Panc1 (cell line): ENCODE measurements at regions not wholly inside any gene's neighbourhood (a gene's known extent, or its start where the extent isn't known, plus 50 kb on each side); places are given as distances from the start of the nearest gene placed in this dataset.

Source experiments
- ATAC-seq: fragments of 200-7000 bp; cut with Tn5 transposase; 2 replicates; pipeline ENCODE4 v1.9.1; 2020; ENCODE audit warnings: mild to moderate bottlenecking, moderate library complexity
- BruUV-seq: library from RNA; stranded (reverse); fragments of 400-500 nt; replicated peaks from 2 replicates; lab custom pipeline; 2021; lab: Mats Ljungman, UMichigan
- CTCF ChIA-PET: fragments of 300-600 bp; sonication (Branson Sonifier 250); formaldehyde crosslinking; loops from one replicate; lab custom pipeline; 2022; ENCODE audit warnings: antibody characterized with exemption; lab: Charles Lee
- POLR2A ChIA-PET: fragments of 300-600 bp; sonication (Branson Sonifier 250); formaldehyde crosslinking; loops from one replicate; lab custom pipeline; 2022; ENCODE audit warnings: antibody characterized with exemption; lab: Charles Lee
- DNase-seq: peaks from one replicate; pipeline ENCODE4 v3.0.0-alpha.2; 2010; ENCODE audit warnings: low read depth, low spot score
- H3K27ac ChIP-seq: 2 replicates; pipeline ENCODE4 v1.5.1; 2011; ENCODE audit warnings: mild to moderate bottlenecking, low read length, inconsistent platforms
- H3K27me3 ChIP-seq: fragments of 200-500 bp; sonication (Bioruptor generic); 2 replicates; pipeline ENCODE4 v1.6.0; 2014; ENCODE audit warnings: low read length, inconsistent platforms; ENCODE audit not compliant: control insufficient read depth, insufficient read depth
- H3K36me3 ChIP-seq: fragments of 200-500 bp; sonication (Bioruptor generic); 2 replicates; pipeline ENCODE4 v1.5.1; 2014; ENCODE audit warnings: inconsistent platforms, mild to moderate bottlenecking, low read length, moderate library complexity; ENCODE audit not compliant: control insufficient read depth, insufficient read depth
- H3K4me1 ChIP-seq: 2 replicates; pipeline ENCODE4 v1.5.1; 2011; ENCODE audit warnings: inconsistent platforms, mild to moderate bottlenecking, low read length, moderate library complexity; ENCODE audit not compliant: control insufficient read depth, insufficient read depth
- H3K4me3 ChIP-seq, 2 experiments: 2 replicates each; pipeline ENCODE4 v1.5.1; 2011 to 2012; ENCODE audit warnings: low read depth in 2 of 2, low read length in 2 of 2, mild to moderate bottlenecking in 2 of 2, inconsistent platforms in 1 of 2, moderate library complexity in 1 of 2
- H3K9me3 ChIP-seq: fragments of 200-500 bp; sonication (Bioruptor generic); 2 replicates; pipeline ENCODE4 v1.5.1; 2014; ENCODE audit warnings: low read depth, mild to moderate bottlenecking, inconsistent platforms, low read length, moderate library complexity; ENCODE audit not compliant: control insufficient read depth, insufficient read depth
- CTCF ChIP-seq: fragments of 450-650 bp; IDR thresholded peaks from 2 replicates; pipeline ENCODE4 v1.5.1; 2017; ENCODE audit warnings: mild to moderate bottlenecking
- POLR2AphosphoS5 ChIP-seq: IDR thresholded peaks from 2 replicates; pipeline ENCODE4 v1.6.1; 2012; ENCODE audit warnings: mild to moderate bottlenecking, low read depth, low read length, moderate library complexity
- REST ChIP-seq, 2 experiments: IDR thresholded peaks; 2 replicates each; pipeline ENCODE4 v1.6.1; 2011 to 2012; ENCODE audit warnings: low read depth in 2 of 2, control low read depth in 1 of 2, low read length in 1 of 2, mild to moderate bottlenecking in 1 of 2, moderate library complexity in 1 of 2; ENCODE audit not compliant: insufficient read depth in 1 of 2
- SIN3A ChIP-seq: IDR thresholded peaks from 2 replicates; pipeline ENCODE4 v1.6.1; 2012; ENCODE audit warnings: low read depth, mild to moderate bottlenecking, low read length, moderate library complexity, borderline replicate concordance; ENCODE audit not compliant: insufficient read depth
- TCF7L2 ChIP-seq: IDR thresholded peaks from 2 replicates; pipeline ENCODE4 v1.6.1; 2011; ENCODE audit warnings: mild to moderate bottlenecking, low read depth, low read length, inconsistent platforms
- in situ Hi-C: cut with HindIII; loops from 2 replicates; pipeline ENCODE4 v1.10.0; 2016; ENCODE audit warnings: low sequenced_read_pairs, low pct_unique_long_range_greater_than_20kb
- intact Hi-C: fragments of 100-400 bp; cut with micrococcal nuclease; formaldehyde crosslinking; loops from one replicate; pipeline ENCODE4 v1.10.0; 2022; ENCODE audit not compliant: unreplicated experiment

- no TSS peak for BruUV-seq
- Histone ChIP-seq H3K36me3 (no peaks in the 10 kb centered on the region), H3K27me3 (peaks cover 26% of the 10 kb centered on the region), H3K27ac (no peak overlapping the region), H3K4me3 (no peak overlapping the region), H3K9me3 (no peaks in the 10 kb centered on the region), H3K4me1 (no peaks in the 10 kb centered on the region)
- TF ChIP-seq SIN3A (no peak), TCF7L2 (no peak), CTCF (no peak), POLR2AphosphoS5 (no peak)
- ChIA-PET CTCF (interaction anchor here (0.6 to 0.8 kb wide), 3 partner anchors 24 to 86 kb away, joined by 3 to 5 read pairs (median 3); no protein-coding TSS in a partner anchor), POLR2A (no interaction called here)
- DNase-seq (no peak), ATAC-seq (no peak)
- intact Hi-C loops: no loop called here
- in situ Hi-C loops: no loop called here
These were observed 85.3 kb upstream of the FYN start for GRCh38 chr6:111958534-111958933.

GRCh38 chr6:111959766-111960165 lies 86.5 kb upstream of the FYN start:
- DNase-seq (no peak), ATAC-seq (no peak)
- in situ Hi-C loops (no loop called here), intact Hi-C loops (no loop called here)
- peaks cover 14% of the 10 kb centered on the region for H3K27me3 ChIP-seq
- CTCF ChIA-PET: no interaction called here
- BruUV-seq: no TSS peak
- TF ChIP-seq SIN3A (no peak), REST (IDR thresholded peaks at IDR 0.05; ENCODE audit: insufficient read depth in 1 of 2, low read depth in 2 of 2, low read length in 1 of 2) (no peak), CTCF (no peak), TCF7L2 (no peak), POLR2AphosphoS5 (no peak)
- H3K36me3 ChIP-seq: no peaks in the 10 kb centered on the region
- H3K4me1 ChIP-seq: no peaks in the 10 kb centered on the region
- H3K9me3 ChIP-seq: no peaks in the 10 kb centered on the region
- no peak overlapping the region for H3K4me3 ChIP-seq
- POLR2A ChIA-PET: no interaction called here
- no peak overlapping the region for H3K27ac ChIP-seq
